ENCODE measurements at regions not wholly inside any gene's neighbourhood (a gene's known extent, or its start where the extent isn't known, plus 50 kb on each side); places are given as distances from the start of the nearest gene placed in this dataset.
A peak's percentile ranks its signal among the peaks of the same experiment; 100 is the strongest.

DNA sequence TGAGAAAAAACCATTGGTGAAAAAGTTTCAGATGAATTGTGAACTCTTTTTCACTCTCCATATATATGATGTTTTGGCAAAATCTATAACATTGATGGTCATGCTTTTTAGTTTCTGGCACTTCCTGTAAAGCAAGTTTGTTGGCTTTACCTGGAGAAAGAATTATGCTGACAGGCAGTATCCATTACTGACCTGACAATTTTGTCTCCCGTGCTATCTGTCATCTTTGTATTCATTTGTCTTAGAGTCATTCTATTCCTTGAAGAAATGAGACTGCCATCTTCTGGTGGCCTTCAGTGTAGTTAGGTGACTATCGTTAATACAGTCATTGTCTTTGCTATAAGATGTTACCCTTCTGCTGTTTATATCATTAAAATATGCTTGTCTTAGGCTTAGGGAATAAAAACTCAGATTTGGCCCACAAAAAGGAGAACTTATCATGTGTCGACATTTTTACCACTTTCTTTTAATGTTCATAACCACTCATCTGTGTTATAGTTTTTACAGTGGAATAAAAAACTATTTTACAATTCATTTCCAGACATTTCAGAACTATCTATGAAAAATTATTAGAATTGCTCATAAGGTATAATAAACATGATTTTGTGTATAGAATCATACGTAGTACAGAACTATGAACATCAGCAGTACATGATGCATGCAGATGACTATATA, 707.0 kb downstream of the EPM2A start:
- TF ChIP-seq CTCF (IDR thresholded peaks at IDR 0.05; ENCODE audit: low read length): peak; percentile 44
- no peak for TF ChIP-seq EZH2 (optimal IDR thresholded peaks at IDR 0.05; ENCODE audit: low read depth, low read length)
- no peak for TF ChIP-seq EZH2phosphoT487 (IDR thresholded peaks at IDR 0.05; ENCODE audit: low read length)
